Neutrophil (primary cell): ENCODE measurements at regions not wholly inside any gene's neighbourhood (a gene's known extent, or its start where the extent isn't known, plus 50 kb on each side); places are given as distances from the start of the nearest gene placed in this dataset.

ENCODE experiments used
- H3K27ac ChIP-seq: fragments of 200-600 bp; sonication (generic); 2 replicates; pipeline ENCODE4 v1.5.1; 2016; ENCODE audit warnings: mild to moderate bottlenecking, moderate library complexity
- H3K27me3 ChIP-seq: fragments of 200-600 bp; sonication (generic); 2 replicates; pipeline ENCODE4 v1.6.0; 2016; ENCODE audit warnings: mild to moderate bottlenecking
- H3K36me3 ChIP-seq: fragments of 200-600 bp; sonication (generic); 2 replicates; pipeline ENCODE4 v1.5.1; 2017
- H3K4me1 ChIP-seq, 2 experiments: fragments of 200-600 bp in 1 of 2; sonication (generic) in 1 of 2; 1 replicate in 1 of 2; 2 replicates in 1 of 2; pipeline versions ENCODE4 v1.5.1 to v1.6.1; 2013 to 2016; ENCODE audit warnings: low read depth in 1 of 2, low read length in 1 of 2, mild to moderate bottlenecking in 1 of 2, moderate library complexity in 1 of 2; ENCODE audit not compliant: control insufficient read depth in 1 of 2, insufficient read depth in 1 of 2
- H3K4me3 ChIP-seq, 2 experiments: fragments of 200-600 bp in 1 of 2; sonication (generic) in 1 of 2; 1 replicate in 1 of 2; 2 replicates in 1 of 2; pipeline ENCODE4 v1.5.1; 2013 to 2016; ENCODE audit warnings: low read depth in 1 of 2, low read length in 1 of 2, mild to moderate bottlenecking in 1 of 2, moderate library complexity in 1 of 2
- H3K9me3 ChIP-seq: fragments of 200-600 bp; sonication (generic); 2 replicates; pipeline ENCODE4 v1.5.1; 2016
- TF ChIP-seq, protein P1 (sequence below): fragments of 200-600 bp; sonication (generic); IDR thresholded peaks from 2 replicates; pipeline ENCODE4 v1.5.1; 2016; ENCODE audit warnings: antibody characterized with exemption

GRCh38 chrX:39464253-39464652, 633.5 kb downstream of the BCOR start:
- no peaks in the 10 kb centered on the region for H3K4me1 ChIP-seq
- H3K36me3 ChIP-seq: no peaks in the 10 kb centered on the region
- TF ChIP-seq, protein P1, sequence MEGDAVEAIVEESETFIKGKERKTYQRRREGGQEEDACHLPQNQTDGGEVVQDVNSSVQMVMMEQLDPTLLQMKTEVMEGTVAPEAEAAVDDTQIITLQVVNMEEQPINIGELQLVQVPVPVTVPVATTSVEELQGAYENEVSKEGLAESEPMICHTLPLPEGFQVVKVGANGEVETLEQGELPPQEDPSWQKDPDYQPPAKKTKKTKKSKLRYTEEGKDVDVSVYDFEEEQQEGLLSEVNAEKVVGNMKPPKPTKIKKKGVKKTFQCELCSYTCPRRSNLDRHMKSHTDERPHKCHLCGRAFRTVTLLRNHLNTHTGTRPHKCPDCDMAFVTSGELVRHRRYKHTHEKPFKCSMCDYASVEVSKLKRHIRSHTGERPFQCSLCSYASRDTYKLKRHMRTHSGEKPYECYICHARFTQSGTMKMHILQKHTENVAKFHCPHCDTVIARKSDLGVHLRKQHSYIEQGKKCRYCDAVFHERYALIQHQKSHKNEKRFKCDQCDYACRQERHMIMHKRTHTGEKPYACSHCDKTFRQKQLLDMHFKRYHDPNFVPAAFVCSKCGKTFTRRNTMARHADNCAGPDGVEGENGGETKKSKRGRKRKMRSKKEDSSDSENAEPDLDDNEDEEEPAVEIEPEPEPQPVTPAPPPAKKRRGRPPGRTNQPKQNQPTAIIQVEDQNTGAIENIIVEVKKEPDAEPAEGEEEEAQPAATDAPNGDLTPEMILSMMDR: no peak
- no peaks in the 10 kb centered on the region for H3K27me3 ChIP-seq
- H3K9me3 ChIP-seq: no peaks in the 10 kb centered on the region
- H3K4me3 ChIP-seq: no peak overlapping the region
- no peak overlapping the region for H3K27ac ChIP-seq

- H3K36me3 ChIP-seq: no peaks in the 10 kb centered on the region
- H3K4me1 ChIP-seq: no peaks in the 10 kb centered on the region
- TF ChIP-seq, protein P1: no peak
- no peaks in the 10 kb centered on the region for H3K27me3 ChIP-seq
- H3K9me3 ChIP-seq: no peaks in the 10 kb centered on the region
- no peak overlapping the region for H3K27ac ChIP-seq
- no peak overlapping the region for H3K4me3 ChIP-seq
These were observed 632.3 kb downstream of the BCOR start for GRCh38 chrX:39465467-39465866.

- no peak overlapping the region for H3K27ac ChIP-seq
- TF ChIP-seq, protein P1: no peak
- no peaks in the 10 kb centered on the region for H3K36me3 ChIP-seq
- no peaks in the 10 kb centered on the region for H3K9me3 ChIP-seq
- no peaks in the 10 kb centered on the region for H3K4me1 ChIP-seq
- H3K4me3 ChIP-seq: no peak overlapping the region
- H3K27me3 ChIP-seq: no peaks in the 10 kb centered on the region
These were observed 631.9 kb downstream of the BCOR start for GRCh38 chrX:39465906-39466305.

DNA sequence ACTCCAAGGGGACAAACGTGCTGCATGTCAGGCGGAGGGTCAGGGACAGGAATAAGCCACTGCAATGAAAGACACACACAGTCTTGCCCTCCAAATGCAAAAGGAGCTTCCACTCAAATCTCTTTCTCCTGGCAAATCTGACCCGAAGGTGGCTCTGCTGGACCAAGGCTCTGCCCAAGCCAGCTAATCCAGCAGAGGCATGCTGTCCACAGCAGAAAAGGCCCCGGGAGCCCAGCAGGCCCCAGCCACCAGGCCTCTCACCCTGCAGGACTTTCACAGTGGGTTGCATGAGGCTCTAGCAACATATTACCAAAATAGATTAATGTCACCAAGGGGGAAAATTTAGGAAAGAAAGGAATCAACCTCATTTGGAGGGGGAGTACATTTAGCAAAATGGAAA, 628.6 kb downstream of the BCOR start:
- Histone ChIP-seq H3K4me1 (no peaks in the 10 kb centered on the region), H3K27me3 (no peaks in the 10 kb centered on the region), H3K36me3 (no peaks in the 10 kb centered on the region), H3K9me3 (no peaks in the 10 kb centered on the region), H3K4me3 (no peak overlapping the region), H3K27ac (no peak overlapping the region)
- TF ChIP-seq, protein P1: no peak

GRCh38 chrX:39470588-39471407, 627.0 kb downstream of the BCOR start:
- TF ChIP-seq, protein P1: no peak
- no peaks in the 10 kb centered on the region for H3K9me3 ChIP-seq
- H3K36me3 ChIP-seq: no peaks in the 10 kb centered on the region
- no peaks in the 10 kb centered on the region for H3K27me3 ChIP-seq
- H3K4me1 ChIP-seq: no peaks in the 10 kb centered on the region
- no peak overlapping the region for H3K27ac ChIP-seq
- H3K4me3 ChIP-seq: no peak overlapping the region
